ENCODE measurements at regions not wholly inside any gene's neighbourhood (a gene's known extent, or its start where the extent isn't known, plus 50 kb on each side); places are given as distances from the start of the nearest gene placed in this dataset.

- H3K4me3 ChIP-seq (ENCODE audit: low read depth, low read length) = no peak overlapping the region
- DNase-seq (ENCODE audit: low read depth) = no peak
- TF ChIP-seq CTCF (IDR thresholded peaks at IDR 0.05; ENCODE audit: low read depth, low read length, missing control alignments) = no peak
Observed at GRCh38 chr20:24257171-24257570, 212.3 kb upstream of the SYNDIG1 start.

- H3K4me3 ChIP-seq (ENCODE audit: low read depth, low read length) = no peak overlapping the region
- no peak for DNase-seq (ENCODE audit: low read depth)
- TF ChIP-seq CTCF (IDR thresholded peaks at IDR 0.05; ENCODE audit: low read depth, low read length, missing control alignments) = no peak
Observed at GRCh38 chr20:24256307-24256706, 213.1 kb upstream of the SYNDIG1 start.

GRCh38 chr20:24254480-24254879, 214.9 kb upstream of the SYNDIG1 start:
- DNase-seq (ENCODE audit: low read depth) = no peak
- TF ChIP-seq CTCF (IDR thresholded peaks at IDR 0.05; ENCODE audit: low read depth, low read length, missing control alignments) = no peak
- H3K4me3 ChIP-seq (ENCODE audit: low read depth, low read length) = no peak overlapping the region

GRCh38 chr20:24253321-24253720, 216.1 kb upstream of the SYNDIG1 start:
- no peak overlapping the region for H3K4me3 ChIP-seq (ENCODE audit: low read depth, low read length)
- no peak for DNase-seq (ENCODE audit: low read depth)
- TF ChIP-seq CTCF (IDR thresholded peaks at IDR 0.05; ENCODE audit: low read depth, low read length, missing control alignments) = no peak

- no peak for DNase-seq (ENCODE audit: low read depth)
- no peak overlapping the region for H3K4me3 ChIP-seq (ENCODE audit: low read depth, low read length)
- no peak for TF ChIP-seq CTCF (IDR thresholded peaks at IDR 0.05; ENCODE audit: low read depth, low read length, missing control alignments)
Observed at GRCh38 chr20:24245094-24245493, 224.3 kb upstream of the SYNDIG1 start.

- no peak overlapping the region for H3K4me3 ChIP-seq (ENCODE audit: low read depth, low read length)
- no peak for TF ChIP-seq CTCF (IDR thresholded peaks at IDR 0.05; ENCODE audit: low read depth, low read length, missing control alignments)
- DNase-seq (ENCODE audit: low read depth) = no peak
Observed at GRCh38 chr20:24242763-24243162, 226.7 kb upstream of the SYNDIG1 start.

GRCh38 chr20:24241466-24241865, 228.0 kb upstream of the SYNDIG1 start:
- no peak for TF ChIP-seq CTCF (IDR thresholded peaks at IDR 0.05; ENCODE audit: low read depth, low read length, missing control alignments)
- no peak for DNase-seq (ENCODE audit: low read depth)
- H3K4me3 ChIP-seq (ENCODE audit: low read depth, low read length) = no peak overlapping the region

Measured in GM12864 (cell line).